ENCODE measurements at regions not wholly inside any gene's neighbourhood (a gene's known extent, or its start where the extent isn't known, plus 50 kb on each side); places are given as distances from the start of the nearest gene placed in this dataset.
"Not testable (repeated sequence)": the region's sequence is repeated elsewhere in the genome, so short reads cannot be mapped to it uniquely, and the experiment has no call there.

- H3K9me3 ChIP-seq (replicated peaks); H3K4me3 ChIP-seq; H3K27ac ChIP-seq; DNase-seq; H3K27me3 ChIP-seq; H3K36me3 ChIP-seq; H3K4me1 ChIP-seq: not testable (repeated sequence)
These were observed 101.3 kb downstream of the SYT15B start for GRCh38 chr10:47661955-47662577.

- not testable (repeated sequence) for H3K9me3 ChIP-seq (replicated peaks); H3K36me3 ChIP-seq; H3K4me3 ChIP-seq
These were observed 106.7 kb downstream of the SYT15B start for GRCh38 chr10:47656732-47657131.

GRCh38 chr10:47654161-47654560, 109.2 kb downstream of the SYT15B start:
- H3K27ac ChIP-seq, DNase-seq: not testable (repeated sequence)

More at GRCh38 chr10:47656732-47657131, 106.7 kb downstream of the SYT15B start:
- H3K27ac ChIP-seq, H3K4me1 ChIP-seq, DNase-seq, H3K27me3 ChIP-seq: not testable (repeated sequence)

GRCh38 chr10:47648594-47648993, 114.8 kb downstream of the SYT15B start:
- not testable (repeated sequence) for DNase-seq; H3K9me3 ChIP-seq (replicated peaks); H3K27ac ChIP-seq; H3K4me3 ChIP-seq; H3K4me1 ChIP-seq; H3K27me3 ChIP-seq; H3K36me3 ChIP-seq

More at GRCh38 chr10:47654161-47654560, 109.2 kb downstream of the SYT15B start:
- H3K9me3 ChIP-seq (replicated peaks); H3K4me1 ChIP-seq; H3K36me3 ChIP-seq; H3K27me3 ChIP-seq; H3K4me3 ChIP-seq: not testable (repeated sequence)

- H3K36me3 ChIP-seq; H3K4me1 ChIP-seq; H3K27me3 ChIP-seq; H3K9me3 ChIP-seq (replicated peaks); H3K4me3 ChIP-seq; DNase-seq; H3K27ac ChIP-seq: not testable (repeated sequence)
These were observed 115.8 kb downstream of the SYT15B start for GRCh38 chr10:47647523-47648101.

DNA sequence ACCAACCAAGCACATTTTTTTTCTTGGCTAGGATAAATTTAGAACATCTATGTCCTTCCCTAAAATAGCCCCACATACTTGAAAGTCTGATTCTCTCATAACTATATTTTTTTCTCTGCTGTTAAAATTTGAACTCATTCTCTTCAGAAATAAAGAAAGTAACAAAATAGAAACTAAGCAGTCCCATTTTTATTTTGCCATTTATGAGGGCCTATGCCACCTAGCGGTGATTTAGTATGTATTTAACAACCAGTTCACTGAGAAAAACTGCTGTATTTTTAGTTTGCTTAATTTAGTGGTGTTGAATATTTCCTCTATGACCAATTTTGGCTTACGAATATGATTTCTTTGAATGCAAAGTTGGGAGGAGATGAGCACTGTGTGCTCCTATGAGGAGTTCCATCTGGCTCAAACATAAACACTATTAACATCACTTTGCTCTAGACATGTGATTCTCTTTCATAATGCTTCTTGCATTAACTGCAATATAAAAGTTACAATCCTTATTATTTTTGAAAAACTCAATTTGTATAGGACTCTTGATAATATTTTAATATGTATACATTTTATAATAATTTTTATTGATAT, 116.6 kb downstream of the SYT15B start:
- H3K36me3 ChIP-seq; H3K27ac ChIP-seq; H3K9me3 ChIP-seq (replicated peaks); H3K27me3 ChIP-seq; H3K4me1 ChIP-seq; H3K4me3 ChIP-seq: not testable (repeated sequence)
- DNase-seq = peak in 1 of 2 experiments; percentile 6

DNA sequence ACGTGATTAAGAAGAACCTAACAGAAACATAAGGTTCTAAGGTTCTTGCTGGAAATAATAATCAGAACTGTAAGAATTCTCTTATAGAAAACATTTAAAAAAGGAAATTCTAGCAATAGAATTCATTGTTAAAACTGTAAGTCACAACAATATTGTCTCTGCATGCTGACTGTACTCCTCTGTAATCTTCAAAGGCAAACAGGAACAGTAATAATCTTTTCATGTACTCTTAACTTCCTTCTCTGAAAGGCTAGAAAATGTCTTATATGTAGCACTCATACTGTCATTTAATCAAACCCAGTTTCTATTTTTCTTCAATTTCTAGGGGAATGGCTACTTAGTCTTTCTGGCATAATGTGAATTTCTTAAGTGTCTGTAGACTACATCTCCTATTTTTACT, 103.5 kb upstream of the AGAP9 start:
- H3K36me3 ChIP-seq; H3K27ac ChIP-seq; H3K4me3 ChIP-seq; H3K9me3 ChIP-seq (replicated peaks); DNase-seq; H3K27me3 ChIP-seq; H3K4me1 ChIP-seq: not testable (repeated sequence)

DNA sequence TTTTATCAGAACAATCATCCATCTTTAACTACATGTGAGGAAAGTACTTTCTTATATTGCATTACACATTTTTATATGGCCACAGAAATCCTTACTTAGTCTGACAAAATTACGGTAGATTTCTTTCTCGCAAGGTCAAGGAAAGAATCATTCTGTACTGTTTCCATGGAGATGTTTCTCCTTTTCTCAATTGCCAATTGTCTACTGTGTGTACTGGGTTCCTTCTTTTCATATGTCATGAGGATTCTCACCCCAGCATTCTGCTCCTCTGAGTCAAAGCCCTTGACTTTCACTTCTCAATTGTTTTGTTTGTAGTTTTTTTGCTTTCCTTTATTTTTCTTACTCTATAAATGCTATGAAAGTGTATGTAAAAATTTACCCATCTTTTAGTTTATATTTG, 99.3 kb upstream of the AGAP9 start:
- not testable (repeated sequence) for H3K4me3 ChIP-seq; DNase-seq; H3K27me3 ChIP-seq; H3K27ac ChIP-seq; H3K9me3 ChIP-seq (replicated peaks); H3K36me3 ChIP-seq; H3K4me1 ChIP-seq

DNA sequence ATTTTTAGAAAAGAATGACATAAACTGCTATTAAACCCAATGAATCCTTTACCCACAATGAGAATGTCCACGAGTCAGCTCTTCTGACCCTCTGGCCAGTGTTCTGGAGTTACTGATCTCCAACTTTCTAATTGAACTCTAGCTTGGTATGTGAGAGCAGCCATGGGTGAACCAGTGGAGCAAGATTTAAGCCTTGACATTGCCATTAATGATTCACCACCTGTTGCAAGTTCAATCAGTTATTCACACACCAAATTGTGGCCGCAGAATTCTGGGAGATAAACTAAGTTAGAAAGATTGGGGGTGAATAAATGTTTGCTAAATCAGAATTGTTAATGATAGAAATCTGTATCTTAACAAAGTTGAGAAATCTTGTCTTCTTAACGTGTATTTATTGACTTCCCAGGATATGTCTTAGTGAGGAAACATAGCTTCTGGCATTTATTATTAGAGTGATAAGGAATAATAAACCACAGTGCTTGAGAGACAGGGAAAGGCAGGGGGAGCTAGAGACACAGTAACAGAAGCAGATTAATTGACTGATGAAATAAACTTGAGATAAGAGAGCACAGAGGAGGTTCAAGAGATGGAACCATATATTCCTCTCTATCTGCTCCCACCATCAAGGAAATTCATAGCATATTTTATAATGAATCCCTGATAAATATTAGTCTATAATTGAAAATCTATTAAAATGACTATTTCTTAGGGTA, 96.0 kb upstream of the AGAP9 start:
- not testable (repeated sequence) for H3K27ac ChIP-seq; DNase-seq; H3K4me1 ChIP-seq; H3K9me3 ChIP-seq (replicated peaks); H3K36me3 ChIP-seq; H3K27me3 ChIP-seq; H3K4me3 ChIP-seq

- H3K4me3 ChIP-seq; H3K4me1 ChIP-seq; H3K27me3 ChIP-seq; H3K9me3 ChIP-seq (replicated peaks); H3K36me3 ChIP-seq; H3K27ac ChIP-seq; DNase-seq: not testable (repeated sequence)
These were observed 85.9 kb upstream of the AGAP9 start for GRCh38 chr10:47609311-47609710.

GRCh38 chr10:47605791-47606773, 82.6 kb upstream of the AGAP9 start:
- H3K36me3 ChIP-seq; DNase-seq; H3K9me3 ChIP-seq (replicated peaks); H3K4me1 ChIP-seq; H3K4me3 ChIP-seq; H3K27me3 ChIP-seq; H3K27ac ChIP-seq: not testable (repeated sequence)

DNA sequence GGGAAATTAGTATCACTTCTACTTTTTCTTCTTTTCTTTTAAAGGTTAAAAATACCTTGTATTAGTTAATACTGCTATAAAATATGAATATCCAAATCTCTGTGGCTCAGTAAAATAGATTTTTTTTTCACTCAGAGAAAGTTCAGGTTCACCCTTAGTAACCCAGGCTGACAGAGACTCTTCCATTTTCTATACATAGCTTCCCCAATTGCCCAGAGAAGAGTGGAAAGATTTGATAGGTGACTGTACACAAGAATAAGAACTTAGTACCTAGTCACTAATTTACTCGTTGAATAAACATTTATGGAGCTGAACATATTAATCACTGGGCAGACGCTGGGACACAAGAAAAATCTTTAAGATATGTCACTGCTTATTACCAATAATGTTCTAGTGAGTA, 77.2 kb upstream of the AGAP9 start:
- not testable (repeated sequence) for H3K36me3 ChIP-seq; H3K4me3 ChIP-seq; H3K27ac ChIP-seq; H3K9me3 ChIP-seq (replicated peaks); DNase-seq; H3K4me1 ChIP-seq; H3K27me3 ChIP-seq

GRCh38 chr10:47600127-47600526, 76.7 kb upstream of the AGAP9 start:
- not testable (repeated sequence) for H3K36me3 ChIP-seq; H3K27me3 ChIP-seq; H3K27ac ChIP-seq; H3K4me3 ChIP-seq; H3K4me1 ChIP-seq; DNase-seq; H3K9me3 ChIP-seq (replicated peaks)

DNA sequence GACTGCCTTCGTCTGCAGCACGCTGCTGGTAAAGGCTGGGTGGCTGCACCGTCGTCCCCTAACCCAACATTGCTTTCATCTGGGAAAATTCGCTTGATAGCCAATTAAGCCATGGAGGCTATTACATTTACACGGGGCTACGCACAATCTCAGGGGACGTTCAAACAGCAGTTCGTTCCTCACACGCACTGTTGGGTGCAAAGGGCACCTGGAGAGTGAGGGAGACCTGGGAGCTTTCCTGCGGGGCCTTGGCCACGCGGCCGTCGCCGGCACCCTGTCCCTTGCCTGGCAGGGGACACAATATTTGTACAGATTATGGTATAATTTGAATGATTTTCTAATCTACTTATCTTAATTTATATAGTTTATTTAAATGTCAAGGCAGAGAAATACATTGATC, 76.2 kb upstream of the AGAP9 start:
- not testable (repeated sequence) for H3K36me3 ChIP-seq; H3K4me1 ChIP-seq; H3K4me3 ChIP-seq; DNase-seq; H3K27me3 ChIP-seq; H3K27ac ChIP-seq; H3K9me3 ChIP-seq (replicated peaks)

DNA sequence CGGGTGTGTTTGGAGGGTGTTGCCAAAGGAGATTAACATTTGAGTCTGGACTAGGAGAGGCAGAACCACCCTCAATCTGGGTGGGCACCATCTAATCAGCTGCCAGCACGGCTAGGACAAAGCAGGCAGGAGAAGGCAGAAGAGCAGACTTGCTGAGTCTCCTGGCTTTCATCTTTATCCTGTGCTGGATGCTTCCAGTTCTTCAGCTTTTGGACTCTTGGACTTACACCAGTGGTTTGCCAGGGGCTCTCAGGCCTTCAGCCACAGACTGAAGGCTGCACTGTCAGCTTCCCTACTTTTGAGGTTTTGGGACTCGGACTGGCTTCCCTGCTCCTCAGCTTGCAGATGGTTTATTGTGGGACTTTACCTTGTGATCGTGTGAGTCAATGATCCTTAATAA, 70.4 kb upstream of the AGAP9 start:
- not testable (repeated sequence) for H3K4me3 ChIP-seq; H3K9me3 ChIP-seq (replicated peaks); DNase-seq; H3K4me1 ChIP-seq; H3K27ac ChIP-seq; H3K27me3 ChIP-seq; H3K36me3 ChIP-seq

Measured in SJCRH30 (cell line).